Epithelial cell of prostate (primary cell): ENCODE measurements at regions not wholly inside any gene's neighbourhood (a gene's known extent, or its start where the extent isn't known, plus 50 kb on each side); places are given as distances from the start of the nearest gene placed in this dataset.

Experiments used
- DNase-seq: peaks from one replicate; pipeline ENCODE4 v3.0.0-alpha.2; 2011; ENCODE audit warnings: low read depth, low spot score
- H3K27ac ChIP-seq: fragments of 450-650 bp; 2 replicates; pipeline ENCODE4 v1.5.1; 2017; ENCODE audit warnings: mild to moderate bottlenecking

DNA sequence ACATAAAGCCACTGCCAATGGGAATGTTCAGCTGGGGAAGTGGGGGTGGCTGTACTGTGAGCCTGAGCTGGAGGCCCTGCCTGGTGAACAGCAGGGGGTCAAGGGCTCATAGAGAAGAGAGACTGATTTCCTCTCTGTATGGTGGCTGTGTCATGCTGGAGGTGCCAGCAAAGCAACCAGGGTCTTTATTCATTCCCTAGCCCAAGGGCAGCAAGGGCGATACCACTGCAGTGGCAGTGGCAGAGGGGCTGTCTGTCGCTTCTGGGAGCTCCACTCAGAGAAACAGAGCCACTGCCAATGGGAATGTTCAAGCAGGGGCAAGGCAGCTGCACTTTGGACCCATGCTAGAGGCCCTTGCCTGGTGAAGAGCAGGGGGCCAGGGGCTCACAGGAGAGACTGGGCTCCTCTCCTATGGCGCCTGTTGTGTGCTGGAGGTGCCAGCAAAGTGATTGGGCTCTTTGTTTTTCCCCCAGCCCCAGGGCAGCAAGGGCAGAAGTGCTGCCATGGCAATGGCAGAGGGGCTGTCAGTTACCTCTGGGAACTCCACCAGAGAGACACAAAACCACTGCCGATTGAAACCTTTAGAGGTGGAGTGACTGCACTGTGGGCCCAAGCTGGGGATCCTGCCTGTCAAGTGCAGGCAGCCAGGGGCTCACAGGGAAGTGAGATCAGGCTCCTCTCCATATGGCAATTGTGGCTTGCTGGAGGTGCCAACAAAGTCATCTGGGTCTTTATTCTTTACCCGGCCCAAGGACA lies 545.1 kb downstream of the SH2D4B start:
- DNase-seq = no peak
- H3K27ac ChIP-seq = no peak overlapping the region

DNA sequence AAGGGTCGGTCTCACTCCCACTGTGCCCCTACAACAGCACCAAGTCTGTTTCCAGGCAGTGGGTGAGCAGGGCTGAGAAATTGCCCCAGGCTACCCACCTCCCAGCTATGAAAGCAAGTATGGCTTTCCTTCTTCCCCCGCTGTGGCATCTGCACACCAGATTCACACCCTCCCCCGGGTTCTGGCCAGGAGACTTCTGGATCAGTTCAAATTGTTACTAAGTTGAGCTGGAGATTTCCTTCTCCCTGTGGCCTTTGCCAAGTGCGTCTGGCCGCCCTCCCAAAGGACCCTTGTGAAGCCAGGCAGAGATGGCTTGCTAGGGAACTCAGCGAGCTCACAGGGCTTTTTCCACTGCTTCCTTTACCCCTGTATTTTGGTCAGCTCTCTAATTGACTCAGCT lies 555.4 kb downstream of the SH2D4B start:
- no peak overlapping the region for H3K27ac ChIP-seq
- DNase-seq = no peak

DNA sequence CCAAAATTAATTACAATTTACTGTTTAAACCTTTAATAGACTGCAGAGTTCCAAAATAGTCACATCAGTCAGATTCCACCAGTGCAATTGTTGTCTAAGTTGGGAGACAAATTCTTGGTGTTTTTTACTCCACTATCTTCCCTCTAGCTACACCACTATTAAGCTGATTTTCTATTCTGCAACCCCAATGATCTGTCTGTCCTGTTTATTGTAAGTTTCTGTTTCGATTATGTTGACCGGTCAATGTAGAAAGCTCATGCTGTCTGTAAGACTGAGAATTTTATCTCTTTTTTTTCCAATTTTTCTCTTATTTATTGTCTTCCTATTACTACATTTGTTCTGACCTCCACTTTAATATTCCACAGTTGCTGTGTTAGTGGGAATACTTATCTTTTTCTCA lies 557.5 kb downstream of the SH2D4B start:
- no peak overlapping the region for H3K27ac ChIP-seq
- DNase-seq = no peak

DNA sequence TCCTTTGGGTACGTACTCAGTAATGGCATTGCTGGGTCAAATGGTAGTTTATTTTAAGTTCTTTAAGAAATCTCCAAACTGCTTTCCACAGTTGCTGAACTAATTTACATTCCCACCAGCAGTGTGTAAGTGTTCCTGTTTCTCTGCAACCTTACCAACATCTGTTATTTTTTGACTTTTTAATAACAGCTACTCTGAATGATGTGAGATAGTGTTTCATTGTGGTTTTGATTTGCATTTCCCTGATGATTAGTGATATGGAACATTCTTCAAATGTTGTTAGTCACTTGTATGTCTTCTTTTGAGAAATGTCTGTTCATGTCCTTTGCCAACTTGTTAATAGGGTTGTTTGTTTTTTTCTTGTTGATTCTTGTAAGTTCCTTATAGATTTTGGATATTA lies 558.9 kb downstream of the SH2D4B start:
- no peak for DNase-seq
- H3K27ac ChIP-seq = no peak overlapping the region

DNA sequence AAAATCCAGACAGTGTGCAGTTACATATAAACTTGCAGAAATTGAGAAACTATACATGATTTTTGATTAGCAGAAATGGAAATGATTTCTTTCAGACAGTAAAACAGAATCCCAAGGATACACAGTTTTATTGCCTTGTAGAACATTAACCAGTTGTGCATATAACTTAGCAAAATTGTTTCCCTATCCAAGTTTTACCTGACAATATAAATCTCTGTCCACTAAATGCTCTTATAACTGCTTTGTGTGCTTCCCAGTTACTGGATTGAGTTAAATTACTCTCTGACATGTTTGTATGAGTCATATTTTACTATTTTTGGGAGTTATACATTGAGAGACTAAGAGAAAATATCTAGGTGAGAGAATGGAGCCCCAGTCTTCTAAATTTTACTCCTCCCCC lies 563.4 kb downstream of the SH2D4B start:
- H3K27ac ChIP-seq = no peak overlapping the region
- no peak for DNase-seq

DNA sequence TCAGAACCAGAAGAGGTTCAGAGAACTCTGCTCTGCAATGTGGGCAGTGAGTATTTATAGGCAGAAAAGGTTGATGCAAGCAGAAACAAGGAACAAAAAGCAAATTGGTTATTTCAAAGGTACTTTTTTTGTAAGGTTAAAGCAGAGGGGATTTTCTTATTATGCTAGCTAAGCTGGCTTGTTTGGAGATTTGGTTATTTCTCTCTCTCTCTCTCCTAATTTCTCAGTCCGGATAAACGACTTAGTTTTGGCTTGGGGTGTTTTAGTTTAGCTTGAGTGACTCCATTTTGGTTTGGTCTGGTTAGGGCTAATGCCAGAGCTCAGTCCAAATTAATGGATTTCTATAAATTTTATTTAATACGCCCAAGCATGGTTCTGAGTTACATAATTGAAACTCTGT lies 566.8 kb downstream of the SH2D4B start:
- no peak for DNase-seq

DNA sequence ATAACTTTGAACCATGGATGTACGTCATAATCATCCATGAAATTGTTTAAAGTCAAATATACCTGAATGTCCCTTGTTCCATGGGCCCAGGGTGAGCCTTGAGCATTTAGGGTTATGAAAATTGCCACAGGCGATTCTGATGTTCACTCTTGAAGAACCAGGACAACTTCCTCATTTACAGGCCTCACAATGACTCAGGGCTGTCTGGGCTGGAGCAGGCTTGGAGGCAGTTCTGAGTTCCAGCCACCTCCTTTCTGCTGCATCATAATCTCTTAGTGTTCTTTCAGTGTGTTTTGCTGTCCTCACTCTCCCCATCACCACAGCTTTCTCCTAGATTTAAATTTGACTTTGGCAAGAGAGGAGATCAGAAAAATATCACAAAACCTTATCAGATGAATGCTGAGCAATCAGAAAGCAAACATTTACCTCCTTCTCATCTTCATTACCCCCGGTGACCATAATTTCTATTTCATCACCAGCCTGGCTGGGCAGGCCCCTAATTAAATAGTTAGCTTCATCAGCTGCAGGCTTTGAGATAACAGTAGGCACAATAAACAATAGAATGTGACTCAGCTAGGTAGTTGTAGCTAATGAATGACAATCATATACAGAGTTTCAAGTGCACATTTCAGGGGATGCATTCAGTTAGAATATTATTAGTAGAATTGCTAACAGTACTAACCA lies 571.0 kb downstream of the SH2D4B start:
- H3K27ac ChIP-seq = no peak overlapping the region
- peak; percentile 34 for DNase-seq

More for the DNA sequence above, 566.8 kb downstream of the SH2D4B start:
- H3K27ac ChIP-seq = no peak overlapping the region

DNA sequence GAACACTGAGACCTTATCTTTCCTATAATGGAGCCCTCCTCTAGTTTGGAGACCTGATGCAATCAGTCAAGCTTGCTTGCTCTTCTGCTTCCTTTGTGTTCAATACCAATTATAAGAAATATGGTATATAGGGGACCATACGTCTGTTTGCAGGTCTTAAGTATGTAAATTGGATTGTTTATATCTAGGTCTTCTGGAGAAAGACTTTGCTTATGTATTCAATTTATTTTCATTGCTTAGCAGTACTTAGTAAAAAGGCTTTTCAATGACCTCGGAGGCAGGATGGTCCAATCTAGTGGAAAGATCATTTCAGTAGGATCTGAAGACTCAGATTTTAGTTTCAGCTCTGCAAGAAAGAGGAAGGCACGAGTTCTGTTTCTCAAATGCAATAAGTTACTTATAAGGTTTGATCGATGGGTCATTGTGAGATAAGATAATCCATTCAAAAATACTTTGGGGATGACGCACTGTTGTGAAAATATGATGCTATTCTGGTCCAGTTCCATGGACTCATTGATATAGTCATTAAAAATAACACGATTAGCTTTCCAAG lies 571.6 kb downstream of the SH2D4B start:
- H3K27ac ChIP-seq = no peak overlapping the region
- DNase-seq = no peak

DNA sequence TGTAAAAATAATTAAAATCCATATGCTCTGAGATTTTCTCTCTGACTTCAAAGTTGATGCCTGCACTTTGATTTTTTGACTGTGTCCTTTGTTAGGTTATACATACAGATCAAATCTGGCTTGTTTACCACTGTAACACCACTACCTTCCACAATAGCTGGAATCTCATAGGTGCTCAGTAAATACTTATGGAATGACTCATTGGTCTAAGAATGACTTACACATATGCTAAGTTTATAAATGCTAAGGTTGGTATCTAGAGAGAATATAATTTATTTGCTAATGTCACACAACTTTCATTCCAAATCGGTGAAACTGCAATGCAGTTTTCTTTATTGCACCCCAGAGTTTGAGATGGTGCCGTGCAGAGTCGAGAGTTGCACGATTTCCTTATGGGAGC lies 578.5 kb downstream of the SH2D4B start:
- peak; percentile 40 for DNase-seq
- H3K27ac ChIP-seq = no peak overlapping the region

DNA sequence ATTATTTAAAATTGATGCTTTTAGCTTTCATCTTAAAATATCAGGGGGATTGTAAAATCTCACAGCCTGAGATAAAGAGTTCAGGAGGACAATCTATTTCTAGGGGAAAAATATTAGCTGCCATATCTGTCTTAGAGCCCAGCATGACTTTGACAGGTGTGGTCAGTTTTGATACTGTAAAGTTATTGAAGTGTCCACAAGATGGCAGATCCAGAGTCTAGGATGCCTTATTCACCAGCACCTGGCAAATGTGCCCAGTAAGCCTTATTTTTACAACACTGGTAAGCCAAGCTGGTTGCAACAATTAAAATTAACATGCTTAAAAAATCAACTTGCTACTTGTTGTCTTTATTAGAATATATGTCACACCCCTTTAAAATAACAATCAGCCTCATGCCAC lies 579.3 kb downstream of the SH2D4B start:
- no peak overlapping the region for H3K27ac ChIP-seq
- no peak for DNase-seq

DNA sequence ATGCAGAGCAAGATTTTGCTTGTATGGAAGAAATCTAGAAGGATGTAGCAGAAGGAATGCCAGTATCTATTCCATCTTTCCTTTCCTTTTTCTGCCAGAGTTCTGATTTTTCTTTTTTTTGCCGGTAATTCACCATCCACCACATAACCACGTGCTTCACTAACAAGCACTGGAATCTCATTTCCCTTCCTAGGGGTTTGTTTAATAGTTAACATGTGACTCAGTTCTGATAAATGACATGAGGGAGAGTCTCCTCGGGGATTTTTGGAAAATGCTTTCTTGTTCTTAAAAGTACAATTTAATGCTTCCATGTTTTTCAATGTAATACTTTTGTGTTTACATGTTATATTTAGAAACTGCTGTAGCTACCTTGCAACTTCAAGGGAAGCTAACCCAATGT lies 590.2 kb downstream of the SH2D4B start:
- DNase-seq = no peak

DNA sequence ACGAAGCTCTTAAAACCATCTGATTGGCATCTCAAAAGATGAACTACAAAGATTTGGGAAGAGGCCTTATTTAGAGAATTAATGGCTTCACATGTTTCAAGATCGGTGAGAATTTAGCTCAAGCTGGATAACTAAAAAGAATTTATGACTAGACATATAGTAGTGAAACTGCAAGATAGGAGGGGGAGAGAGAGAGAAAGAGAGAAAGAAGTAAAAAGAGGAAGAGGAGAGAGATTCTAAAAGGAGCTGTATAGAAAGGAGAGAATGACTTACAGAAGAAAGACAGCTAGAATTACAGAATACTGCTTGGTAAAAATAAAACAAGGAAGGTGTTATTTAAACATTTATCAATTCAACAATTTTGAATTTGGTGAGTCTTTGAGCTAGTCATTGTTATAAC lies 592.3 kb downstream of the SH2D4B start:
- no peak for DNase-seq
- H3K27ac ChIP-seq = no peak overlapping the region

More for the DNA sequence above, 590.2 kb downstream of the SH2D4B start:
- H3K27ac ChIP-seq = no peak overlapping the region

DNA sequence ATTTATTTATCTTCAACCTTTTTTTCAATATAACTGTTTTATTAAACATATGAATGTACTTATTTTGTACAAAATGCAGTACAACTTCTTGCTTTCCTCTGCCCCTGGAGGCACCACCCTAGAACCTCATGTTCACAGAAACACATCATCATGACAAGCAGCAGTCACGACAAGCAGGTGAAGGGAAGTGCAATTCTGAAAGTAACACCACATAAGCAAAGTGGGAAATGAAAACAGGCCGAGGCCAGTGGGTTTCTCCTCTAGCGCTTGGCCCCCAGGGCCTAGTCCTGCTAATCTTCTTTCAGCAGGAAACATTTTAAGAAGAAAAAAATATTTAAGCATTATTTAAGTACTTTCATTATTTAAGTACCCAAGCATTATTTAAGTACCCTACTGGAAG lies 598.1 kb downstream of the SH2D4B start:
- no peak for DNase-seq
- no peak overlapping the region for H3K27ac ChIP-seq

DNA sequence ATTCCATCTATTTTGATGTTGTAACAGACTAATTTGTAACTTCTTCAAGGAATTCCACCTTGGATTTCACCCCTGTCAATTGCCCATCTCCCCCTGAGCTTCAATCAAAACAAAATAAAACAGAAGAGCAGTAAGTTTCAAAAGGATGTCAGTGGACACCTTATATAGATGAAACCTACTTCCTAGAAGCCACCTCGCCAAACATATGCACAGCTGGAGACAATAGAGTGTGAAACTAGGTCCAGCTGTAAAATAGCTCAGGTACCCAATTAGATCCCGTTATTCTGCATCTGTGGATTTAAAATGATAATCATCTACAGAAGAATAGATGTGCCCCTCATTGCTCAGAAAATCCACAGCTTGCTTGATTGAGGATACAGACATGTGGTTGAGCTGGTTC lies 598.6 kb downstream of the SH2D4B start:
- no peak overlapping the region for H3K27ac ChIP-seq
- DNase-seq = no peak

DNA sequence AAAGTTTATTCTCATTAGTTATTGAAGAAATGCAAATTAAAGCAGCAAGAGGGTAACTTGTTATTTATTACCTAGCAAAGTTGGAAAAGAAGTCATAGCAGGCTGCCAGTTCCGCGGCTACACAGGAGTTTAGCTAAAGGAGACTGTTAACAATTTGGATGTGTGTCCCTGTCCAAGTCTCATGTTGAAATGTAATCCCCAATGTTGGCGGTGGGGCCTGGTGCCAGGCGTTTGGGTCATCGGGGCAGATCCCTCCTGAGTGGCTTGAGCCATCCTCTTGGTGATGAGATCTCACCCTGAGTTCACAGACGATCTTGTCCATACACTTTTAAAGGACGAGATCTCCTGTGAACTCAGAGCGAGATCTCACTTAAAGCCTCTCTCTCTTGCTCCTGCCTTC lies 608.3 kb downstream of the SH2D4B start:
- no peak overlapping the region for H3K27ac ChIP-seq
- no peak for DNase-seq

DNA sequence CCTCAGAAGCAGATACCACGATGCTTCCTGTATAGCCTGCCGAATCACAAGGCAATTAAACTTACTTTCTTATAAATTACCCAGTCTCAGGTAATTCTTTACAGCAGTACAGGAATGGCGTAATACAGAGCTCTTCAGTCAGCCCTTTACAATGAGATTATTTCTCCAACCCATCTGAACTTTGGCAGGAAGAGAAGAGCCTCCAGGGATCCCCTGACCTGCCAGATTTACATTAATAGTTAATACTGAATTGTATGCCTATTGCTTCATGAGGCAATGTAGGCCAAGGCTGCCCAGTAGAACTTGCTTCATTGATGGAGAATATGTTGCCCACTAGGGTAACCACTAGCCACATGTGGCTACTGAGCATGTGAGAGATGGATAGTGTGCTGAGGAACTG lies 608.7 kb downstream of the SH2D4B start:
- H3K27ac ChIP-seq = no peak overlapping the region
- DNase-seq = no peak

DNA sequence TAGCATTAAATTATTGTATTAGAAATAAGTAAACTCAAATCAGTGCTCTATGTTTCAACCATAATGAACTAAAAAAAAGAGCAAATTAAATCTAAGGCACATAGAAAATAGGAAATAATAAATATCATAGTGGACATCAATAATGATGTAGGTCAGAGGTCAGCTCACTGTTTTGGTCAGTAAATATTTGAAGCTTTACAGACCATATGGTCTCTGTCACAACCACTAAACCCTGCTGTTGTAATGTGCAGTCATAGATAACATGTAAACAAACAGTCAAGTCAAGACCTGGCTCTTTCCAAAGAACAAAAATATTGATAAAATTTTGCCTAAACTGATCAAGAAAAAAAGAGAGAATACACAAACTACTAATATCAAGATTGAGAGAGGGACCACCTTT lies 615.0 kb downstream of the SH2D4B start:
- H3K27ac ChIP-seq = no peak overlapping the region
- no peak for DNase-seq

DNA sequence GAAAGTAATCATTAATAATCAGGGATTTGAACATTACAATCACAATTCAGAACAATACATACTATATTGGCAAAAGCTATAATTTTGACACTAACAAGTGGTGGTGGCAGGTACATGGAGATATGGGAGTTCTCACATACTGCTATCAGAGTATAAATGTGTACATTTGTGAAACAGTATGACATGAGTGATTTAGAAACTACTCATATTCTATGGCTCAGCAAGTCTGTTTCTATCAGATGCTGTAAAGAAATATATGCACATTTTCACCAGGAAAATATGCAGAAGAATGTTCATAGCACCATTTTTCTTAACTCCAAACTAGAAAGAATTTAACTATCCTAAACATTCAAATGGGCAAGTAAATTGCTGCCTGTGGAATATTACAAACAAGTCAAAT lies 620.0 kb downstream of the SH2D4B start:
- DNase-seq = no peak
- H3K27ac ChIP-seq = no peak overlapping the region

DNA sequence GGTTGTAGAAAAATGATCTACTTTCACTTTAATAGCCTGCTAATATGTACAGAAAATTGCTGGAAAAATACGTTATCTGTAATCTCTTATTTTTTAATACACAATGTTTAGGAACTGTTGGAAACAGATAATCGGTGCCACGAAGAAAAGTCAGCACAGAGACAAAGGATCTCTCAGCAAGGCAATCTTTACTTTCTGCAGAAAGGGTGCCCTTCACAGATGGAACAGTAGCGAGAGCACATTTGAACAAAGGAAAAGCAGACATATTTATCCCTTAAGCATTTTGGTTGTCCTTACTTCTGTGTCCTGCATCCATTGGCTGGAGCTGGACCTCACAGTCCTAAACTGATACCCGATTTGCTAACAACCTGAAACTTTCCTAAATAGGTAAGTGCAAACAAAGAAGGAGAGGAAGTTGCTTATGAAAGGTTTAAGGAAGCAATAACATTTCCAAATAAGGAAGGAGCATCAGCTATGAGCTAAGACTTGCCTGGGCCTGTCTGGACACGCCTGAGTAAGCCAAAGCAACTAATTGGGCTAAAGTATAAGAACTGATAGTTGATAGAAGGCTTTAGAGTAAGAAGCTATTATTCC lies 640.0 kb downstream of the SH2D4B start:
- no peak for DNase-seq
- H3K27ac ChIP-seq = no peak overlapping the region

DNA sequence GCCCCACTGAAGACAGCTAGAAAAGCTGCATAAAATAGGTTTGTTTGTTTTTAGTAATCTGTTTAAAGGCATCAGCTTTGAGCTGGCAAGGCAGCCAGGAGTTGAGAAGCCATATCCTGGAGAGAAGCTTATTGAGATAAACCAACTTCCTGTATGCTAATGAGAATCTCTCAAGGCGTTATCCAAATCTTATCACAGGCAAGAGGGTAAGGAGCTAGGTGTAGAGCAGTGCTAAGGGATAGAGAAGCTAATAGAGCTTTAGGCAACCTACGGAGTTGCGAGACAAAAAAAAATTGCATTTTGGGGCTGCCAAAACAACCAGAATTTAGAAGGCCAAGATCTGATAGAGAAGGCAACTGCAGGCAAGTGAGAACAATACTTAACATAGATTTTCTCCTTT lies 641.6 kb downstream of the SH2D4B start:
- no peak for DNase-seq
- H3K27ac ChIP-seq = no peak overlapping the region

DNA sequence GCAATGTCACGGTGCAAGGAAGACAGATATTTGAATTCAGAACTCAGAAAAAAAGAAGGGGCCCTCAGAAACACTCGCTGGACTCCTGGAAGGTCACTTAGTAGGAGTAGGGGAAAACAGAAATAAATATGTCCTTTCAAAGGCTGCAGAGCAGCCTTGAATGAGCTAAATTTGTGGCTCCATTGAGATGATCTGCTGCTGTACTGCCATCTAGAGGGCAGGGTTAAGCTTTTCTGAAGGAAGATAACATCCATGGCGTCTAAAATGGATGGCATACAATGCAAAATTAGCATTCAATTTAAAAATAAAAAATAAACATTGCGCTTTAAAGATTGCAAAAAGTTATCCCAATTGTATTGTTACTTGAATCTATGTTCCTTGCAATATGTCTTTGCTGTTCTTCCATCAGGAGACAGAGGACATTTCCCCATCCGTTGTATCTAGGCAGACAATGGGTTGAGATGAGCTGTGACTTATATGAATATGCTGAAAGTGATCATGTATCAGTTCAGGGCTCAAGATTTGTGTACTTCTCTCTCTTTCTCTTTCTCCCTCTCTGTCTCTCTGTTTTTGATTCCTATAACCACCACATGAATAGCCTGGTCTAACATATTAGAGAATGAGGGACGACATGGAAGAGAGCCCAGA lies 642.2 kb downstream of the SH2D4B start:
- H3K27ac ChIP-seq = no peak overlapping the region
- DNase-seq = no peak
